ENCODE measurements at regions not wholly inside any gene's neighbourhood (a gene's known extent, or its start where the extent isn't known, plus 50 kb on each side); places are given as distances from the start of the nearest gene placed in this dataset.

DNA sequence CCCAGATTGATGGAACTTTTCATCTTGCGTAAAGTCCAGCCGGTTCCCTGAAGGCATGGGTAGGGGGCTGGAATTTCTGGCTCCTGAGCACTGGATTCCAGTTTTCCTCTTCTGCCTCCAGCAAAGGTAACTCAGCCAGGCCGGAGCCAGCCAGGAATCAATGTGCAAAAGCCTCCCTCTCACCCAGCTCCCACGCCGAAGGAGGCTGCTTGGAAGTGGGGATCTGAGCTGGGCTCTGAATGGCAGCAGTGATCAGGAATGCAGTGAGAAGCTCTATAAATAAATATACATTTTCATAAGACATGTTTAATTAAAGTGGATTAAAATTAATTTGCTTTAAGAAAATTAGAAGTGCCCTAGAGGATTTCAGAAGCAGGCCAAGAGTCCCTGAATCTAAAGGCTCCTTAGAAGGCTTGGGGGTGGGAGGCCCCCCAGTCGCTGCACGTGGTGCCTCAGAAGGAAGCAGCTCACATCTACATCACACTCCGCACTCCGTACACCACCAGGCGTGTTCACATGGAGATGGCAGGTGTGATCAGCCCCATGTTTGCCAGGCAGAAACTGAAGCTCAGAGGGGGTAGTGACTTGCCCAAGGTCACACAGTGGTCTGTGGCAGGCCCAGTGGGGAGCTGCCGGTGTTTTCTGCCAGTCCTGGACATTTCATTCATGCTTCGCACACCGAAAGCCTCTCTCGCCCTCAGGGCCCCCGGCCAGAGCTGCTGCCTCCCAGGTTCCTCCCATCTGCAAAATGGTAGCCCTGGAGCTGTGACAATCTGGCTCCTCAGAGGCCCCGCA is 148.6 kb upstream of the LINGO1 start:
- Histone ChIP-seq H2AK5ac (ENCODE audit: low read length, severe bottlenecking) (no peak overlapping the region), H3K9ac (ENCODE audit: low read length) (no peak overlapping the region), H3K23ac (ENCODE audit: low read length in 2 of 2) (no peak overlapping the region), H3K4ac (ENCODE audit: low read depth in 1 of 2, low read length in 2 of 2) (no peak overlapping the region), H3K18ac (ENCODE audit: low read depth in 1 of 2, low read length in 2 of 2) (no peak overlapping the region), H3K4me2 (ENCODE audit: low read length, poor library complexity, severe bottlenecking) (no peak overlapping the region), H2BK12ac (ENCODE audit: low read length in 2 of 2) (no peak overlapping the region), H2BK5ac (ENCODE audit: low read depth, low read length, poor library complexity, severe bottlenecking) (no peak overlapping the region), H4K91ac (ENCODE audit: low read length) (no peak overlapping the region), H3K27me3 (ENCODE audit: control insufficient read depth in 1 of 2, insufficient read depth in 1 of 2, low read length in 2 of 2) (peaks cover 25 to 72% of the 10 kb centered on the region in 2 experiments), H2BK120ac (ENCODE audit: low read depth, low read length) (no peak overlapping the region), H3K27ac (ENCODE audit: low read length, poor library complexity, severe bottlenecking) (no peak overlapping the region), H3K4me3 (ENCODE audit: insufficient read depth in 1 of 2, low read depth in 1 of 2, low read length in 2 of 2) (no peak overlapping the region), H2BK15ac (ENCODE audit: low read depth, poor library complexity, severe bottlenecking) (no peak overlapping the region), H2AFZ (ENCODE audit: low read depth, low read length) (no peak overlapping the region), H3K4me1 (ENCODE audit: control insufficient read depth, insufficient read depth, low read depth, low read length) (no peaks in the 10 kb centered on the region), H3K79me1 (replicated peaks; ENCODE audit: low read length, poor library complexity, severe bottlenecking) (no peaks in the 10 kb centered on the region), H3K9me3 (ENCODE audit: control insufficient read depth, low read length) (peaks cover 6% of the 10 kb centered on the region), H3K14ac (ENCODE audit: low read length in 2 of 2) (no peak overlapping the region), H4K8ac (ENCODE audit: low read length) (no peak overlapping the region), H3K36me3 (ENCODE audit: control insufficient read depth in 1 of 2, insufficient read depth in 2 of 2, low read depth in 1 of 2, low read length in 2 of 2) (no peaks in the 10 kb centered on the region)
- no peak for DNase-seq
- WGBS: 92% methylated on average over 13 of the region's 16 CpGs

DNA sequence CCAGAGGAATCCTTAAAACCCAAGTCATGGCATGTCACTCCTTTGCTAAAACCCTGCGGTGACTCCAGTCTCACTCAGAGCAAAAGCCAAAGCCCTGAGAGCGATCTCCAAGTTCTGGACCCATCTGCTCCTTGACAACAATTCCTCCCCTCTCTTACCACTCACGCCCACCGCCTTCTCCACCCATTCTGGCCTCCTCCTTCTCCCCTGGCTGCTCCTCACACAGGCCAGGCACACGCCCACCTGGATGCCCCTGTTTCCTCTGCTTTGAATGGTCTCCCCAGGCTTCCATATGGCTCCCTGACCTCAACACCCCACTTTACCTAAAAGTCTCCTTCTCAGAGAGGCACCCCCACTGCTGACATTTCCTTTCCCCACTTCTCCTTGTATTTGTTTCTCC is 146.1 kb upstream of the LINGO1 start:
- no peak overlapping the region for H3K4me3 ChIP-seq (ENCODE audit: insufficient read depth in 1 of 2, low read depth in 1 of 2, low read length in 2 of 2)
- peaks cover 6% of the 10 kb centered on the region for H3K9me3 ChIP-seq (ENCODE audit: control insufficient read depth, low read length)
- no peak overlapping the region for H4K8ac ChIP-seq (ENCODE audit: low read length)
- H3K27ac ChIP-seq (ENCODE audit: low read length, poor library complexity, severe bottlenecking): no peak overlapping the region
- no peaks in the 10 kb centered on the region for H3K36me3 ChIP-seq (ENCODE audit: control insufficient read depth in 1 of 2, insufficient read depth in 2 of 2, low read depth in 1 of 2, low read length in 2 of 2)
- no peak overlapping the region for H3K14ac ChIP-seq (ENCODE audit: low read length in 2 of 2)
- H2BK120ac ChIP-seq (ENCODE audit: low read depth, low read length): no peak overlapping the region
- H2BK5ac ChIP-seq (ENCODE audit: low read depth, low read length, poor library complexity, severe bottlenecking): no peak overlapping the region
- H3K4ac ChIP-seq (ENCODE audit: low read depth in 1 of 2, low read length in 2 of 2): no peak overlapping the region
- H3K4me2 ChIP-seq (ENCODE audit: low read length, poor library complexity, severe bottlenecking): no peak overlapping the region
- no peak overlapping the region for H4K91ac ChIP-seq (ENCODE audit: low read length)
- H3K9ac ChIP-seq (ENCODE audit: low read length): no peak overlapping the region
- no peak overlapping the region for H2AFZ ChIP-seq (ENCODE audit: low read depth, low read length)
- H3K27me3 ChIP-seq (ENCODE audit: control insufficient read depth in 1 of 2, insufficient read depth in 1 of 2, low read length in 2 of 2): peaks cover 20 to 66% of the 10 kb centered on the region in 2 experiments
- no peak overlapping the region for H3K18ac ChIP-seq (ENCODE audit: low read depth in 1 of 2, low read length in 2 of 2)
- no peaks in the 10 kb centered on the region for H3K4me1 ChIP-seq (ENCODE audit: control insufficient read depth, insufficient read depth, low read depth, low read length)
- no peaks in the 10 kb centered on the region for H3K79me1 ChIP-seq (replicated peaks; ENCODE audit: low read length, poor library complexity, severe bottlenecking)
- 80% methylated on average over 5 of the region's 5 CpGs for WGBS
- H2AK5ac ChIP-seq (ENCODE audit: low read length, severe bottlenecking): no peak overlapping the region
- no peak overlapping the region for H3K23ac ChIP-seq (ENCODE audit: low read length in 2 of 2)
- no peak for DNase-seq
- H2BK15ac ChIP-seq (ENCODE audit: low read depth, poor library complexity, severe bottlenecking): no peak overlapping the region
- H2BK12ac ChIP-seq (ENCODE audit: low read length in 2 of 2): no peak overlapping the region

DNA sequence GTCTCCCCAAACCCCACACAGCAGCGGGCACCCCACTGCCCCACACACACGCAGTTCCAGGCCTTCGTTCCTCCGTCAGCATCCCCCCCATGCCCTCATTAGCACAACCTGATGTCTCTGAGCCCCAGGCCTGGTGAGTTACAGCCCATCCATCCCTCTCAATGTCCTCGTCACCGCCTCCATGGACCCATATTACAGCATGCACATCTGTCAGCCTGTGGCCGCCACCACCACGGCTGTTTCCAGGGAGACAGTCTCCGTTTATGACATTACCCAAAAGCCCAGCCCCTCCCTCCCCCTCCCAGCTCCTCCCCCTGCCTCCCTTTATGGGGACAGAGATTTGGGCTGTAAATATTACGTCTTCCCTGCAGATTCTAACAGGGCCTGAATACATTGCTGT is 143.1 kb upstream of the LINGO1 start:
- Histone ChIP-seq H3K23ac (ENCODE audit: low read length in 2 of 2) (no peak overlapping the region), H3K36me3 (ENCODE audit: control insufficient read depth in 1 of 2, insufficient read depth in 2 of 2, low read depth in 1 of 2, low read length in 2 of 2) (no peaks in the 10 kb centered on the region), H3K18ac (ENCODE audit: low read depth in 1 of 2, low read length in 2 of 2) (no peak overlapping the region), H4K91ac (ENCODE audit: low read length) (no peak overlapping the region), H2BK15ac (ENCODE audit: low read depth, poor library complexity, severe bottlenecking) (no peak overlapping the region), H3K27me3 (ENCODE audit: control insufficient read depth in 1 of 2, insufficient read depth in 1 of 2, low read length in 2 of 2) (peaks cover 31 to 68% of the 10 kb centered on the region in 2 experiments), H2AK5ac (ENCODE audit: low read length, severe bottlenecking) (no peak overlapping the region), H3K9ac (ENCODE audit: low read length) (no peak overlapping the region), H3K27ac (ENCODE audit: low read length, poor library complexity, severe bottlenecking) (no peak overlapping the region), H2BK120ac (ENCODE audit: low read depth, low read length) (no peak overlapping the region), H2BK12ac (ENCODE audit: low read length in 2 of 2) (no peak overlapping the region), H3K4me1 (ENCODE audit: control insufficient read depth, insufficient read depth, low read depth, low read length) (no peaks in the 10 kb centered on the region), H3K4me2 (ENCODE audit: low read length, poor library complexity, severe bottlenecking) (no peak overlapping the region), H3K4me3 (ENCODE audit: insufficient read depth in 1 of 2, low read depth in 1 of 2, low read length in 2 of 2) (no peak overlapping the region), H3K79me1 (replicated peaks; ENCODE audit: low read length, poor library complexity, severe bottlenecking) (no peaks in the 10 kb centered on the region), H3K14ac (ENCODE audit: low read length in 2 of 2) (no peak overlapping the region), H4K8ac (ENCODE audit: low read length) (no peak overlapping the region), H2BK5ac (ENCODE audit: low read depth, low read length, poor library complexity, severe bottlenecking) (no peak overlapping the region), H3K4ac (ENCODE audit: low read depth in 1 of 2, low read length in 2 of 2) (no peak overlapping the region), H2AFZ (ENCODE audit: low read depth, low read length) (no peak overlapping the region), H3K9me3 (ENCODE audit: control insufficient read depth, low read length) (peaks cover 4% of the 10 kb centered on the region)
- whole genome bisulfite sequencing: 76% methylated on average over 10 of the region's 10 CpGs
- no peak for DNase-seq

DNA sequence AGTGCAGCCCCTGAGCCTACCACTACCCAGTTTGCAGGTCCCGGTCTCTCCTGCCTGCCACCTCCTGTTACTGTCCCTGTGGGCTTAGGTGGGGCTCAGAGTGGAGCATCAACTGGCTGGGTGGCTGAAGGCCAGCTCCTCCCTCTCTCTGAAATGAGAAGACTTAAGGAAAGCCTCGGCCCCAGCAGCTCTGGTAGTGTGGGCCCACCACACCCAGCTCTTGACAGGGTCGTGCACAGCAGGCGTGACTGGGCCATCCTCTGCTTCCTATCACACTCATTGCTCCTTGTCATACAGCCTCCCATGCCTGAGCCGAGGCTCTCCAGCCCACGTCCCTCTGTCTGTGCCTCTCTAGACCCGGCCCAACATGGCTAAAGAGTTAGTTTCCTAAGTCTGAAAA is 142.7 kb upstream of the LINGO1 start:
- Histone ChIP-seq H3K27me3 (ENCODE audit: control insufficient read depth in 1 of 2, insufficient read depth in 1 of 2, low read length in 2 of 2) (peaks cover 31 to 69% of the 10 kb centered on the region in 2 experiments), H4K91ac (ENCODE audit: low read length) (no peak overlapping the region), H2AFZ (ENCODE audit: low read depth, low read length) (no peak overlapping the region), H4K8ac (ENCODE audit: low read length) (no peak overlapping the region), H3K9ac (ENCODE audit: low read length) (no peak overlapping the region), H3K23ac (ENCODE audit: low read length in 2 of 2) (no peak overlapping the region), H3K9me3 (ENCODE audit: control insufficient read depth, low read length) (no peaks in the 10 kb centered on the region), H3K4me2 (ENCODE audit: low read length, poor library complexity, severe bottlenecking) (no peak overlapping the region), H2BK15ac (ENCODE audit: low read depth, poor library complexity, severe bottlenecking) (no peak overlapping the region), H2BK120ac (ENCODE audit: low read depth, low read length) (no peak overlapping the region), H2BK12ac (ENCODE audit: low read length in 2 of 2) (no peak overlapping the region), H2BK5ac (ENCODE audit: low read depth, low read length, poor library complexity, severe bottlenecking) (no peak overlapping the region), H3K18ac (ENCODE audit: low read depth in 1 of 2, low read length in 2 of 2) (no peak overlapping the region), H3K4me1 (ENCODE audit: control insufficient read depth, insufficient read depth, low read depth, low read length) (no peaks in the 10 kb centered on the region), H3K4me3 (ENCODE audit: insufficient read depth in 1 of 2, low read depth in 1 of 2, low read length in 2 of 2) (no peak overlapping the region), H2AK5ac (ENCODE audit: low read length, severe bottlenecking) (no peak overlapping the region), H3K36me3 (ENCODE audit: control insufficient read depth in 1 of 2, insufficient read depth in 2 of 2, low read depth in 1 of 2, low read length in 2 of 2) (no peaks in the 10 kb centered on the region), H3K79me1 (replicated peaks; ENCODE audit: low read length, poor library complexity, severe bottlenecking) (no peaks in the 10 kb centered on the region), H3K14ac (ENCODE audit: low read length in 2 of 2) (no peak overlapping the region), H3K4ac (ENCODE audit: low read depth in 1 of 2, low read length in 2 of 2) (no peak overlapping the region), H3K27ac (ENCODE audit: low read length, poor library complexity, severe bottlenecking) (no peak overlapping the region)
- DNase-seq: no peak
- 60% methylated on average over 7 of the region's 7 CpGs for WGBS
